ENCODE measurements at regions not wholly inside any gene's neighbourhood (a gene's known extent, or its start where the extent isn't known, plus 50 kb on each side); places are given as distances from the start of the nearest gene placed in this dataset.

GRCh38 chr10:29922892-29923291 lies 136.5 kb downstream of the JCAD start:
- no peak overlapping the region for H3K27ac ChIP-seq (ENCODE audit: low read depth, low read length)
- no peak overlapping the region for H3K9ac ChIP-seq (ENCODE audit: low read length)
- no peak overlapping the region for H3K4me3 ChIP-seq (ENCODE audit: low read length)
- no peaks in the 10 kb centered on the region for H3K36me3 ChIP-seq (ENCODE audit: control insufficient read depth, insufficient read depth, low read length)
- no peaks in the 10 kb centered on the region for H3K4me1 ChIP-seq (ENCODE audit: control insufficient read depth, insufficient read depth, low read length)
- no peaks in the 10 kb centered on the region for H3K27me3 ChIP-seq (ENCODE audit: control insufficient read depth, insufficient read depth, low read length)

GRCh38 chr10:29922226-29922625 lies 137.2 kb downstream of the JCAD start:
- Histone ChIP-seq H3K4me3 (ENCODE audit: low read length) (no peak overlapping the region), H3K27me3 (ENCODE audit: control insufficient read depth, insufficient read depth, low read length) (no peaks in the 10 kb centered on the region), H3K9ac (ENCODE audit: low read length) (no peak overlapping the region), H3K36me3 (ENCODE audit: control insufficient read depth, insufficient read depth, low read length) (no peaks in the 10 kb centered on the region), H3K27ac (ENCODE audit: low read depth, low read length) (no peak overlapping the region), H3K4me1 (ENCODE audit: control insufficient read depth, insufficient read depth, low read length) (no peaks in the 10 kb centered on the region)

GRCh38 chr10:29921071-29921446 lies 138.3 kb downstream of the JCAD start:
- Histone ChIP-seq H3K27me3 (ENCODE audit: control insufficient read depth, insufficient read depth, low read length) (no peaks in the 10 kb centered on the region), H3K9ac (ENCODE audit: low read length) (no peak overlapping the region), H3K4me3 (ENCODE audit: low read length) (no peak overlapping the region), H3K36me3 (ENCODE audit: control insufficient read depth, insufficient read depth, low read length) (no peaks in the 10 kb centered on the region), H3K4me1 (ENCODE audit: control insufficient read depth, insufficient read depth, low read length) (no peaks in the 10 kb centered on the region), H3K27ac (ENCODE audit: low read depth, low read length) (no peak overlapping the region)

- H3K9ac ChIP-seq (ENCODE audit: low read length): no peak overlapping the region
- no peak overlapping the region for H3K27ac ChIP-seq (ENCODE audit: low read depth, low read length)
- no peaks in the 10 kb centered on the region for H3K4me1 ChIP-seq (ENCODE audit: control insufficient read depth, insufficient read depth, low read length)
- H3K4me3 ChIP-seq (ENCODE audit: low read length): no peak overlapping the region
- H3K27me3 ChIP-seq (ENCODE audit: control insufficient read depth, insufficient read depth, low read length): no peaks in the 10 kb centered on the region
- no peaks in the 10 kb centered on the region for H3K36me3 ChIP-seq (ENCODE audit: control insufficient read depth, insufficient read depth, low read length)
These were observed 138.8 kb downstream of the JCAD start for GRCh38 chr10:29920408-29921070.

GRCh38 chr10:29918623-29919400 lies 140.6 kb downstream of the JCAD start:
- H3K36me3 ChIP-seq (ENCODE audit: control insufficient read depth, insufficient read depth, low read length): no peaks in the 10 kb centered on the region
- no peaks in the 10 kb centered on the region for H3K4me1 ChIP-seq (ENCODE audit: control insufficient read depth, insufficient read depth, low read length)
- no peak overlapping the region for H3K9ac ChIP-seq (ENCODE audit: low read length)
- H3K27me3 ChIP-seq (ENCODE audit: control insufficient read depth, insufficient read depth, low read length): no peaks in the 10 kb centered on the region
- H3K27ac ChIP-seq (ENCODE audit: low read depth, low read length): no peak overlapping the region
- no peak overlapping the region for H3K4me3 ChIP-seq (ENCODE audit: low read length)

GRCh38 chr10:29917311-29917710 lies 142.1 kb downstream of the JCAD start:
- Histone ChIP-seq H3K9ac (ENCODE audit: low read length) (no peak overlapping the region), H3K4me1 (ENCODE audit: control insufficient read depth, insufficient read depth, low read length) (no peaks in the 10 kb centered on the region), H3K36me3 (ENCODE audit: control insufficient read depth, insufficient read depth, low read length) (no peaks in the 10 kb centered on the region), H3K4me3 (ENCODE audit: low read length) (no peak overlapping the region), H3K27ac (ENCODE audit: low read depth, low read length) (no peak overlapping the region), H3K27me3 (ENCODE audit: control insufficient read depth, insufficient read depth, low read length) (no peaks in the 10 kb centered on the region)

GRCh38 chr10:29916669-29917068 lies 142.7 kb downstream of the JCAD start:
- Histone ChIP-seq H3K4me3 (ENCODE audit: low read length) (no peak overlapping the region), H3K27ac (ENCODE audit: low read depth, low read length) (no peak overlapping the region), H3K27me3 (ENCODE audit: control insufficient read depth, insufficient read depth, low read length) (no peaks in the 10 kb centered on the region), H3K36me3 (ENCODE audit: control insufficient read depth, insufficient read depth, low read length) (no peaks in the 10 kb centered on the region), H3K4me1 (ENCODE audit: control insufficient read depth, insufficient read depth, low read length) (no peaks in the 10 kb centered on the region), H3K9ac (ENCODE audit: low read length) (no peak overlapping the region)

GRCh38 chr10:29914986-29915785 lies 144.2 kb downstream of the JCAD start:
- H3K4me1 ChIP-seq (ENCODE audit: control insufficient read depth, insufficient read depth, low read length): no peaks in the 10 kb centered on the region
- H3K36me3 ChIP-seq (ENCODE audit: control insufficient read depth, insufficient read depth, low read length): no peaks in the 10 kb centered on the region
- H3K27ac ChIP-seq (ENCODE audit: low read depth, low read length): no peak overlapping the region
- H3K9ac ChIP-seq (ENCODE audit: low read length): no peak overlapping the region
- no peak overlapping the region for H3K4me3 ChIP-seq (ENCODE audit: low read length)
- H3K27me3 ChIP-seq (ENCODE audit: control insufficient read depth, insufficient read depth, low read length): no peaks in the 10 kb centered on the region

GRCh38 chr10:29908962-29909361 lies 150.4 kb downstream of the JCAD start:
- Histone ChIP-seq H3K9ac (ENCODE audit: low read length) (no peak overlapping the region), H3K4me1 (ENCODE audit: control insufficient read depth, insufficient read depth, low read length) (no peaks in the 10 kb centered on the region)

GRCh38 chr10:29900865-29901264 lies 158.5 kb downstream of the JCAD start:
- Histone ChIP-seq H3K9ac (ENCODE audit: low read length) (no peak overlapping the region), H3K27ac (ENCODE audit: low read depth, low read length) (no peak overlapping the region), H3K36me3 (ENCODE audit: control insufficient read depth, insufficient read depth, low read length) (no peaks in the 10 kb centered on the region), H3K4me3 (ENCODE audit: low read length) (no peak overlapping the region), H3K4me1 (ENCODE audit: control insufficient read depth, insufficient read depth, low read length) (no peaks in the 10 kb centered on the region), H3K27me3 (ENCODE audit: control insufficient read depth, insufficient read depth, low read length) (no peaks in the 10 kb centered on the region)

More at GRCh38 chr10:29908962-29909361, 150.4 kb downstream of the JCAD start:
- Histone ChIP-seq H3K4me3 (ENCODE audit: low read length) (no peak overlapping the region), H3K36me3 (ENCODE audit: control insufficient read depth, insufficient read depth, low read length) (no peaks in the 10 kb centered on the region), H3K27ac (ENCODE audit: low read depth, low read length) (no peak overlapping the region), H3K27me3 (ENCODE audit: control insufficient read depth, insufficient read depth, low read length) (no peaks in the 10 kb centered on the region)

GRCh38 chr10:29897999-29898716 lies 161.2 kb downstream of the JCAD start:
- Histone ChIP-seq H3K4me3 (ENCODE audit: low read length) (no peak overlapping the region), H3K9ac (ENCODE audit: low read length) (no peak overlapping the region), H3K4me1 (ENCODE audit: control insufficient read depth, insufficient read depth, low read length) (no peaks in the 10 kb centered on the region), H3K27me3 (ENCODE audit: control insufficient read depth, insufficient read depth, low read length) (no peaks in the 10 kb centered on the region), H3K36me3 (ENCODE audit: control insufficient read depth, insufficient read depth, low read length) (no peaks in the 10 kb centered on the region), H3K27ac (ENCODE audit: low read depth, low read length) (no peak overlapping the region)

- Histone ChIP-seq H3K27ac (ENCODE audit: low read depth, low read length) (no peak overlapping the region), H3K4me3 (ENCODE audit: low read length) (no peak overlapping the region), H3K36me3 (ENCODE audit: control insufficient read depth, insufficient read depth, low read length) (no peaks in the 10 kb centered on the region), H3K27me3 (ENCODE audit: control insufficient read depth, insufficient read depth, low read length) (no peaks in the 10 kb centered on the region), H3K9ac (ENCODE audit: low read length) (no peak overlapping the region), H3K4me1 (ENCODE audit: control insufficient read depth, insufficient read depth, low read length) (no peaks in the 10 kb centered on the region)
These were observed 162.0 kb downstream of the JCAD start for GRCh38 chr10:29897430-29897829.

All from rectal smooth muscle tissue (tissue), 1 donor.